ENCODE measurements at regions not wholly inside any gene's neighbourhood (a gene's known extent, or its start where the extent isn't known, plus 50 kb on each side); places are given as distances from the start of the nearest gene placed in this dataset.

DNA sequence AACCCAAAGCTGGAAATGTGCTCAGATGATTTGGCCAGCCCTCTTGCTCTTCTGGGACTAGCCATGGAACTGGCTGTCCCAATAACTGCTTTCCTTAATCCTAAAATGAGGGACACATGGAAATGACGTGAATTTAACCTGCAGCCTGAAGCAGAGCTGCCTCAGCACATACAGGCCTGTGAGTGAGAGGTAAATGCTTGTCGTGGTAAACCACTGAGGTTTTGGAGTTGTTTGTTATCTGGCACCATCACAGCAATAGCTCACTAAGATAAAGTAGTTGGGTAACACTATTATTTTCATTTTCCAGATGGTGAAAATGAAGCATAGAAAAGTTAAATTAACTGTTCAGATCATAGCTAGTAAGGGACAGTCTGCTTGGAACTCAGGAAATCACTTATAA lies 333.4 kb upstream of the CHD6 start:
- no peaks in the 10 kb centered on the region for H3K79me1 ChIP-seq (ENCODE audit: low read depth in 1 of 2, low read length in 2 of 2)
- CTCF ChIA-PET, result no interaction called here
- H3K9ac ChIP-seq (ENCODE audit: low read depth, low read length), result no peak overlapping the region
- no peak overlapping the region for H4K5ac ChIP-seq (ENCODE audit: low read depth, low read length)
- no peak overlapping the region for H3K18ac ChIP-seq (ENCODE audit: low read depth, low read length)
- H3K23ac ChIP-seq (ENCODE audit: low read depth, low read length), result no peak overlapping the region
- no peak overlapping the region for H2BK20ac ChIP-seq (ENCODE audit: low read depth, low read length)
- TF ChIP-seq CEBPB (IDR thresholded peaks at IDR 0.05; ENCODE audit: low read depth, low read length) (no peak), CHD1 (IDR thresholded peaks at IDR 0.05; ENCODE audit: low read depth, low read length) (no peak), MAFK (IDR thresholded peaks at IDR 0.05; ENCODE audit: low read depth, low read length) (no peak), RFX5 (IDR thresholded peaks at IDR 0.05; ENCODE audit: low read depth, low read length) (no peak), USF2 (IDR thresholded peaks at IDR 0.05; ENCODE audit: low read depth, low read length) (no peak), RCOR1 (IDR thresholded peaks at IDR 0.05; ENCODE audit: insufficient replicate concordance, low read length) (no peak), MXI1 (IDR thresholded peaks at IDR 0.05; ENCODE audit: borderline replicate concordance, low read depth, low read length) (no peak), FOS (IDR thresholded peaks at IDR 0.05; ENCODE audit: low read depth, low read length) (no peak), SMC3 (IDR thresholded peaks at IDR 0.05; ENCODE audit: low read depth, low read length) (no peak), BHLHE40 (IDR thresholded peaks at IDR 0.05; ENCODE audit: low read depth, low read length) (no peak), RAD21 (IDR thresholded peaks at IDR 0.05; ENCODE audit: low read length) (no peak), ELK1 (IDR thresholded peaks at IDR 0.05; ENCODE audit: borderline replicate concordance, low read depth, low read length) (no peak)
- no peaks in the 10 kb centered on the region for H3K4me1 ChIP-seq (ENCODE audit: control insufficient read depth, insufficient read depth, low read length)
- intact Hi-C loops (cut with micrococcal nuclease) (no loop called here), in situ Hi-C loops (cut with MboI; ENCODE audit: low sequenced_read_pairs) (no loop called here), dilution Hi-C loops (cut with HindIII; ENCODE audit: low sequenced_read_pairs, unreplicated experiment) (no loop called here)
- H3K4me2 ChIP-seq (ENCODE audit: low read depth, low read length), result no peak overlapping the region
- no peak overlapping the region for H2AFZ ChIP-seq (replicated peaks; ENCODE audit: low read length, poor library complexity)
- no peak overlapping the region for H3K27ac ChIP-seq (ENCODE audit: insufficient read depth, low read length)
- H2AK9ac ChIP-seq (replicated peaks; ENCODE audit: low read depth, low read length, poor library complexity), result no peak overlapping the region
- ATAC-seq (ENCODE audit: low read depth), result no peak
- H3K9me1 ChIP-seq (ENCODE audit: insufficient read depth, low read length), result no peaks in the 10 kb centered on the region
- H2AK5ac ChIP-seq (ENCODE audit: low read depth, low read length), result no peak overlapping the region
- no peak overlapping the region for H2BK120ac ChIP-seq (ENCODE audit: low read depth, low read length)
- no peak overlapping the region for H3K4ac ChIP-seq (ENCODE audit: low read depth, low read length)
- no peak overlapping the region for H3K56ac ChIP-seq (ENCODE audit: extremely low read depth, insufficient read depth, low read length)
- no peak overlapping the region for H2BK5ac ChIP-seq (ENCODE audit: low read depth, low read length, poor library complexity, severe bottlenecking)
- no peak overlapping the region for H3K14ac ChIP-seq (replicated peaks; ENCODE audit: low read depth, low read length)
- BruUV-seq (replicated peaks), result no TSS peak
- peaks cover 14% of the 10 kb centered on the region for H3K9me3 ChIP-seq (ENCODE audit: control insufficient read depth, insufficient read depth, low read length)
- H4K8ac ChIP-seq (ENCODE audit: low read depth in 2 of 2, low read length in 2 of 2), result no peak overlapping the region
- H3K4me3 ChIP-seq (ENCODE audit: insufficient read depth, low read depth, low read length), result no peak overlapping the region
- H3K27me3 ChIP-seq (ENCODE audit: control insufficient read depth, insufficient read depth, low read length), result no peaks in the 10 kb centered on the region
- no peaks in the 10 kb centered on the region for H4K20me1 ChIP-seq (ENCODE audit: insufficient read depth, low read length)
- POLR2A ChIA-PET (ENCODE audit: unreplicated experiment), result no interaction called here
- no peak for DNase-seq
- H3K36me3 ChIP-seq (ENCODE audit: control insufficient read depth, insufficient read depth, low read length), result no peaks in the 10 kb centered on the region
- H4K91ac ChIP-seq (ENCODE audit: insufficient read depth, low read depth, low read length), result no peak overlapping the region
- no CpG with 5 or more reads among the region's 2 CpGs for WGBS, 2 experiments (ENCODE audit: extremely low coverage in 2 of 2, insufficient read length in 1 of 2)
- H2BK15ac ChIP-seq (ENCODE audit: low read depth, low read length), result no peak overlapping the region
